GM06990 (cell line): ENCODE measurements at regions not wholly inside any gene's neighbourhood (a gene's known extent, or its start where the extent isn't known, plus 50 kb on each side); places are given as distances from the start of the nearest gene placed in this dataset.

Experiments used
- DNase-seq: peaks from one replicate; pipeline ENCODE4 v3.0.0-alpha.2; 2011; ENCODE audit not compliant: insufficient read length; ENCODE audit errors: extremely low read depth
- H3K27me3 ChIP-seq: replicated peaks from 2 replicates; pipeline ENCODE4 v1.6.0; 2011; ENCODE audit warnings: low read length; ENCODE audit not compliant: control insufficient read depth, insufficient read depth
- H3K36me3 ChIP-seq: 2 replicates; pipeline ENCODE4 v1.5.1; 2011; ENCODE audit warnings: low read length; ENCODE audit not compliant: control insufficient read depth, insufficient read depth
- H3K4me3 ChIP-seq: replicated peaks from 2 replicates; pipeline ENCODE4 v1.5.1; 2011; ENCODE audit warnings: low read depth, mild to moderate bottlenecking, control low read depth, low read length
- TF ChIP-seq, protein P1 (sequence below): IDR thresholded peaks from 2 replicates; pipeline ENCODE4 v1.5.1; 2011; ENCODE audit warnings: low read length, control low read depth, mild to moderate bottlenecking, inconsistent platforms; ENCODE audit not compliant: insufficient read depth, poor library complexity, severe bottlenecking

GRCh38 chr20:48395816-48396546 lies 431.8 kb downstream of the PREX1 start:
- Histone ChIP-seq H3K36me3 (no peaks in the 10 kb centered on the region), H3K27me3 (peaks cover 3% of the 10 kb centered on the region), H3K4me3 (no peak overlapping the region)
- TF ChIP-seq, protein P1, sequence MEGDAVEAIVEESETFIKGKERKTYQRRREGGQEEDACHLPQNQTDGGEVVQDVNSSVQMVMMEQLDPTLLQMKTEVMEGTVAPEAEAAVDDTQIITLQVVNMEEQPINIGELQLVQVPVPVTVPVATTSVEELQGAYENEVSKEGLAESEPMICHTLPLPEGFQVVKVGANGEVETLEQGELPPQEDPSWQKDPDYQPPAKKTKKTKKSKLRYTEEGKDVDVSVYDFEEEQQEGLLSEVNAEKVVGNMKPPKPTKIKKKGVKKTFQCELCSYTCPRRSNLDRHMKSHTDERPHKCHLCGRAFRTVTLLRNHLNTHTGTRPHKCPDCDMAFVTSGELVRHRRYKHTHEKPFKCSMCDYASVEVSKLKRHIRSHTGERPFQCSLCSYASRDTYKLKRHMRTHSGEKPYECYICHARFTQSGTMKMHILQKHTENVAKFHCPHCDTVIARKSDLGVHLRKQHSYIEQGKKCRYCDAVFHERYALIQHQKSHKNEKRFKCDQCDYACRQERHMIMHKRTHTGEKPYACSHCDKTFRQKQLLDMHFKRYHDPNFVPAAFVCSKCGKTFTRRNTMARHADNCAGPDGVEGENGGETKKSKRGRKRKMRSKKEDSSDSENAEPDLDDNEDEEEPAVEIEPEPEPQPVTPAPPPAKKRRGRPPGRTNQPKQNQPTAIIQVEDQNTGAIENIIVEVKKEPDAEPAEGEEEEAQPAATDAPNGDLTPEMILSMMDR = no peak
- DNase-seq = no peak

DNA sequence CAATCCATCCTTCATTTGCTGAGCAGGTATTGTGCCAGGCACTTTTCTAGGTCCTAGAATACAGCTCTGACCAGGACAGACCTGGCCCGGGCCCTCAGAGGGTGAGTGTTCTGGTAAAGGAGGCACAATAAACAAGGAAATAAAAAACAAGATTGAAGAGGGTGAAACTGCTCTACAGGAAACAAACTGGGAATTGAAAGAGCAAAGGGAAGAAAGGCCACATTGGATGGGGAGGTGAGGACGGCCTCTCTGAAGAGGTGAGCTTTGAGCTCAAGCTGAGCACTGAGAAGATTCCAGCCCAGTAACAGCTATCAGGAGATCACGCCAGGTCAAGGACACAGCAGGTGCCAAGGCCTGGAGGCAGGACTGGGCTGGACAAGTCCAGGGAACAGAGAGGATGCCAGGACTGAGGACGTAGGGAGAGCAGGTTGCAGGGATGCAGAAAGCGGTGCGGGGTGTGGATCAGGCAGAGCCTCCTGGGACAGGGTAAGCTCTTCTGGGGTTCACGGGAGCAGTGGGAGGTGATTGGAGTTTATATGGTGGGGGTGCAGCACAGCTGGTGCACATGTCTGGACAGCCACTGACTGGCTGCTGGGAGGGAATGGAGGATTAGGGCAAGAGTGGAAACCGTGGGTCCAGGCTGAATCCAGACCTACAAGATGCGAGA lies 433.3 kb downstream of the PREX1 start:
- TF ChIP-seq, protein P1 = no peak
- Histone ChIP-seq H3K27me3 (peaks cover 3% of the 10 kb centered on the region), H3K4me3 (no peak overlapping the region), H3K36me3 (no peaks in the 10 kb centered on the region)
- DNase-seq = no peak

GRCh38 chr20:48393737-48394314 lies 434.0 kb downstream of the PREX1 start:
- TF ChIP-seq, protein P1 = no peak
- H3K36me3 ChIP-seq = no peaks in the 10 kb centered on the region
- no peak for DNase-seq
- H3K27me3 ChIP-seq = peaks cover 3% of the 10 kb centered on the region
- no peak overlapping the region for H3K4me3 ChIP-seq

DNA sequence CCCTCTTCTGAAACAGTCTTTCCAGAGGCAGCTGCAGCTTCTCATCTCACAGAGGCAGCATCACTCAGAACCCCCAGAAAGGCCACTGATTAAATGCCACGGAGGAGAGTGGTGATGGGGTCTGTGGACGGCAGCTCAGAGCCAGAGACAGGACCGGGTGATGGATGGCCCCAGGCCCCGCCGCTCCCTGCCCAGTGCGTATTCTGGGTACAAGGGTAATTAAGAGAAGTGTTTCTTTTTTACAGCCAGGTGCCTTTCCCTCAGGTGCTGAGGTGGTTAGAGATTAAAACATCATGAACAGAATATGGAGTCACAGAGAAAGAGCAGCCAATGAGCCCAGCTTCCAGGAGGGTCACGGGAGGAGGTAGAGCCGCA lies 434.5 kb downstream of the PREX1 start:
- no peak for DNase-seq
- peaks cover 3% of the 10 kb centered on the region for H3K27me3 ChIP-seq
- H3K4me3 ChIP-seq = no peak overlapping the region
- TF ChIP-seq, protein P1 = no peak
- no peaks in the 10 kb centered on the region for H3K36me3 ChIP-seq

GRCh38 chr20:48392407-48393310 lies 435.1 kb downstream of the PREX1 start:
- H3K36me3 ChIP-seq = no peaks in the 10 kb centered on the region
- no peak for DNase-seq
- H3K27me3 ChIP-seq = peaks cover 3% of the 10 kb centered on the region
- H3K4me3 ChIP-seq = no peak overlapping the region
- TF ChIP-seq, protein P1 = no peak
